ENCODE measurements at regions not wholly inside any gene's neighbourhood (a gene's known extent, or its start where the extent isn't known, plus 50 kb on each side); places are given as distances from the start of the nearest gene placed in this dataset.
"Not testable (repeated sequence)": the region's sequence is repeated elsewhere in the genome, so short reads cannot be mapped to it uniquely, and the experiment has no call there.

DNA sequence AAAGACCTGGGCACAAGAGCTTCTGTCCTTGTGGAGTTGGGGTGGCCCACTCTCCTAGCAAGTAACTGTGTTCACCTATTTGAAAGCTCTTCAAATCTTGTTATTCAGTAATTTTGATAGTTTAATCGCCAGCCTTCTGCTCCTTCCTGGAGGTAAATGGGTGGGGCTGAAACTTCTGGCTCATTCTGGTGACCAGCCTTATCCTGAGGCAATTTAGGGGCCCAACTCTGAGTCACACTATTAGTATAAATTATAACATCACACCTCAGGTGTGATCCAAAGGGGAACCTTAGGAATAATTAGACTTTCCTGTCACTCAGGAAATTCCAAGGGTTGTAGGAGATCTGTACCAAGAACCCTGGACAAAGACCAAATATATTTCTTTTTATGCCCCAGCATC lies 255.8 kb upstream of the RGPD4 start:
- intact Hi-C loops (cut with DNase I): no loop called here
- no peak for DNase-seq (ENCODE audit: low spot score)

DNA sequence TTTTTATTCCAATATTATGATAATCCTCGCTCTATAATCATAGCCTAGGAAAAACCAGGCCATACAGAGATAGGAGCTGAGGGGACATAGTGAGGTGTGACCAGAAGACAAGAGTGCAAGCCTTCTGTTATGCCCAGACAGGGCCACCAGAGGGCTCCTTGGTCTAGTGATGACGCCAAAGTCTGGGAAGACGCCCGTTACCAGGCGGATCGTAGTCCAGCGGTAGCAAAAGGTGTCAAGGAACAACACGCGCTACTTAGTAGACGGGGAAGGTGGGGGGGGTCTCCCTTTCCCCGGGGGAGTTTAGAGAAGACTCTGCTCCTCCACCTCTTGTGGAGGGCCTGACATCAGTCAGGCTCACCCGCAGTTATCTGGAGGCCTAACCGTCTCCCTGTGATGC lies 253.8 kb upstream of the RGPD4 start:
- DNase-seq (ENCODE audit: low spot score); intact Hi-C loops (cut with DNase I): not testable (repeated sequence)

DNA sequence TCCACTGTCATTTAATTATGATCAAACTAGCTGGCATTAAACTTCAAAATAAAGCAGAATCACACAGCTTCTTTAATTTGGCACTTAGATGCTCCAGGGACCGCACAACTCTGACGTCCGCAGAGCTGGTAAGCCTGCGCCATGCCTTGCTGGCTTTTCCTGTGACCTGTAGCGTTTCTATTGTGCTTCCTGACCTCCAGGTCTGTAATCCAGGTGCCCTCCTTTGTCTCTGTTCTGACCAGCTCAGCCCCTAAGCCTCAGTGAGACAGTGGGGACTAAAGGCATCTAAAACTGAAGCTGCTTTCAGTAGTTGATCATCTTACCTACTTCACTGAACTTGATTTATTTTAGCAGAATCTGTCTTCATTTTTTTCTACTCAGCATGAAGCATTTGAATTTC lies 249.7 kb upstream of the RGPD4 start:
- no peak for DNase-seq (ENCODE audit: low spot score)
- intact Hi-C loops (cut with DNase I): no loop called here

DNA sequence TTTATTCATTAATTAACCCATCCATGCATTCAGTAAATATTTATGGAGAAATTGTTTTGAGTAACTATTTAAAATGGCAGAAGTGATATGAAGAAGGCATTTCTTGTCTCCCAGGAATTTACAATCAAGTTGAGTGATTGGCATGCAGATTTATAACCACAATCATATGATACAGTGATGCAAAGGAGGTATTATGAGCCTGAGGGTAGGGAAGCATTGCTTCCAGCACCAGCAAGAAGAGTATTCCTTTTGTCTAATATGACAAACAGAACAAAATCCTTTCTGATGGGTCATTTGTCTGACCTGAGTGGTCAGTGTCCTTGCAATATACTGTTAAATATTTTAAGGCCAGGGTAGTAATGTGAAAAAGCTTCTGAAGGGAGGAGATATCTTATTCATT lies 244.2 kb upstream of the RGPD4 start:
- no peak for DNase-seq (ENCODE audit: low spot score)
- intact Hi-C loops (cut with DNase I): no loop called here

DNA sequence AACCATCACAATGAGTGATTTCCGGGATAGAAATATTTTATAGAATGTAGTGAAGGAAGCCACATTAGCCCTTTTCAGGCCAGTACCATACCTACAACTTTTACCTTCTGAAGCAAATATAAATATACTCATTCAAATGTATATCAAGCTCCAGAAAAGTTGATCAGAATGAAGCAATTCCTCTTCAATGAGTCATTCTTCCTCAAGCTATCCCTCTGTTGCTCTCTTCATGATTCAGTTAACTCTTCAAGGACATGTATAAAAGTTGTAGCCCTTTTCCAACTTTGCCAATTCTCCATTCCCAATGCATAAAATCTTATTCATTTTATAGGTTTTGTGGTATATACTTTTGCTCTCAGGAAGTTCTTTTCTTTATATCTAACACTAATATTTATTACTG lies 242.1 kb upstream of the RGPD4 start:
- intact Hi-C loops (cut with DNase I): no loop called here
- no peak for DNase-seq (ENCODE audit: low spot score)

DNA sequence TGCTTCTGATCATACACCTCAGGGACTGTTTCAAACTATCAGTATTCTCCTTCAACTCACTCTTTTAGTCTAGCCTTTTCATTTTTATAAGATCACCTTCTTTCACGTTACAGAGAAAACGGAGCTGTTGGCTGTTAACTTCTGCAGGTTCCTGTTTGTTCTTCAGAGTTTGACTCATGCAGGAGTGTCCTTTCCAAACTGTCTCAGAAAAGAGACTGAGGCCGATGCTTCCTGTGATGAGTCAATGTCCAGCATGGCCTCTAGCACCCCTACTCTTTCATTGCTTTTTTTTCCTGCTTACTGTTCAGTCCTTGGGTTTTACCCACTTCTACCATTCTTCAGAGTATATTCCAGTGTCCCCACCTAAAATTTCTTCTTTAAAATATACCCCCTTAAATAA lies 240.8 kb upstream of the RGPD4 start:
- intact Hi-C loops (cut with DNase I): no loop called here

DNA sequence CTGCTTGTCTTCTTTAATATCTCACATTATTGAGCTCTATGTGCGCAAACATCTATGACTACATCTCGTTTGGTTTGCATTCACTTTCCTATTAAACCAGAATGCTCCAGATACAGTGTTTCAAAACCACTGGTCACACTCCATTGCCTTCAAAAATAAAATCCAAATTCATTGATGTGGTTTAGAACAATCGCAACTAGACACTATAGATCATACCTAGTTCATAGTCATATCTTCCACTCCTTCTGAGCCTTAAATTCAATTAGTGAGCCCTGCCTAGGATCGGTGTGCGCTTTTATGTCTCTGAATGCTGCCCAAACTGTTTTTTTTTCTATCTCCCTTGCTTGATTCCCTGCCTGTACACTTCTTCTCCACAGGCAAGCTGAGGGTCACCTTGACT lies 238.5 kb upstream of the RGPD4 start:
- intact Hi-C loops (cut with DNase I): no loop called here
- no peak for DNase-seq (ENCODE audit: low spot score)

More for the DNA sequence above, 240.8 kb upstream of the RGPD4 start:
- no peak for DNase-seq (ENCODE audit: low spot score)

DNA sequence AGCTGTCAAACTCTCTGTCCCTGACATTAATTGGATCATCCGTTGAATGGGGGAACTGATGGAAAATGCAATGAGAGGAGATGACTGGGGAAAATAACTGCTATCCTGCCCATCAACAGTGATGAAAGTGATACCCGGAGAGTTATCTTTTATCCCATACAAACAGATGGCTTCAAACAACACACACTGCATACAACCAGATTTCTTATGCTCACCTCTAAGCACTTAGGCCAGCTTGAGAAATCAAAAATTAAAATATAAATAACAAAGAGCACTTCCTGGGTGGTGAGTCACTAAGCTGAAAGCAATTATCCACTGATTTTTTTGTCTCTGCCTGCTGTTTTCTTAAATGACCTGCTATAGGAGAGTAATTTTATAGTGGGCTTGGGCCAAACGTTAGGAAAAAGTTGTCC lies 237.6 kb upstream of the RGPD4 start:
- intact Hi-C loops (cut with DNase I): no loop called here
- no peak for DNase-seq (ENCODE audit: low spot score)

DNA sequence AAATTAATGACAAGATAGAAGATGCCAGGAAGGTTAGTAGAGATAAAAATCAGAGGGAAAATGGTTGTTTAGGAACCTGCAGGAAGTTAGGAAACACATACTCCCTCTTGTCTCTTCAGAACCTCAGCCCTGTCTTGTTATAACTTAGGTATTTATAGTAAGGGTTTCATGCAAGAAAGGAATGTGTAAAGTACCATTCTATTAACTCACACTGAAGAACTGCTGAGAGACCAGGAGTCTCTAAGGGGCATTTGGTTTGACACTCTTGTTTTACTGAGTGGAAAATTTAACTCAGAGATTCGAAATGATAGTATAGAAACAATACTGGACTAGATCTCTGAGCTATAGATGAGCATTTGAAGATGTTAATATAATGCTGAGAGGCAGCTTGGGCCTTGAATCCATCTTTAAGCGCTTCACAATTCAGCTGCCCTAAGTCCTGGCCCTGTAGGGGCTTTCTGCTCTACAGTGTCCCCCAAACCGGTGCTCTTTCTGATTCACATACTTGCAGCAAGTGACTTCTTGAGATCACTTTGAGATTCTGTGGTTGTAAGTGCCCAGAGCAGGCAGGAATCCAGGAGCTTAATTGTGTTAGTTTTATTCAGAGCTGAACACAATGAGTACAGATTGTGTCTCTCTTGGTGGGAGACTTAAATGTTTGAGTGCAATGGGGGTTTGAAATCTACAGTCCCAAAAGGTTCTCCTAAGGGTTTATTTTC lies 235.0 kb upstream of the RGPD4 start:
- intact Hi-C loops (cut with DNase I): no loop called here
- no peak for DNase-seq (ENCODE audit: low spot score)

DNA sequence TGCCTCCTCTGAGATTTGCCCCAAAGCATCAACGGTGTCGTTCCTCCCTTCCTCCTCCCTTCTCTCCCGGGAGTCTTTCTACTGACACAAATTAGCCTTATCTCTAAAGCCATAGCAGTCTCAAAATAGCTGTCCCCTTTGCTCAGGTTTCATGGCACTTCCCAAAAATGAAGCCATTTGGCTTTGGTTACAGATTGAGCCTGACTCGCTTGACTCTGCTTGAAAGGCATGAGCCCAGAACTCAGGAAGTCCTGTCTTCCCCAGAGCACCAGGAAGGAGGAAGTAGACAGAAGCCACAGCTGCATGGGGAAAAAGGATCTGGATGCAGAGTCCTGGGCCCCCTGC lies 234.4 kb upstream of the RGPD4 start:
- intact Hi-C loops (cut with DNase I): no loop called here
- DNase-seq (ENCODE audit: low spot score): no peak

DNA sequence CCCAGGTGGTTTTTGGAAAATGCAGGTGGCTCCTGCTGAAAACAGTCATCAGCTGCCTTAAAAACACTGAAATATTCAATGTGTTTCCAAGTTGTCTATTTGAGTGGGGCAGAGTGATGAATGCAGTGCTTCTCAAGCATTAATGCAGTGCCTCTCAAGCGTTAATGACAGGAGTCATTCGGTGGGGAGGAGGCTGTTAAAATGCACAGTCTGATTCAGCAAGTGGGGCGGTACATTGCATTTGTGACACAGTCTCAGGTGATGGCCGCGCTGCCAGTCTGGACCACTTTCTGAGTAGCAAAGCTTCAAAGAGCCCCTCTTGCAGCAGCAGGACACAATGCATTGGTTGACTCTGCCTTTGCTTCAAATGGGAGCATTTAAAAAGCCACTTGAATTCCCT lies 231.4 kb upstream of the RGPD4 start:
- intact Hi-C loops (cut with DNase I): no loop called here
- no peak for DNase-seq (ENCODE audit: low spot score)

DNA sequence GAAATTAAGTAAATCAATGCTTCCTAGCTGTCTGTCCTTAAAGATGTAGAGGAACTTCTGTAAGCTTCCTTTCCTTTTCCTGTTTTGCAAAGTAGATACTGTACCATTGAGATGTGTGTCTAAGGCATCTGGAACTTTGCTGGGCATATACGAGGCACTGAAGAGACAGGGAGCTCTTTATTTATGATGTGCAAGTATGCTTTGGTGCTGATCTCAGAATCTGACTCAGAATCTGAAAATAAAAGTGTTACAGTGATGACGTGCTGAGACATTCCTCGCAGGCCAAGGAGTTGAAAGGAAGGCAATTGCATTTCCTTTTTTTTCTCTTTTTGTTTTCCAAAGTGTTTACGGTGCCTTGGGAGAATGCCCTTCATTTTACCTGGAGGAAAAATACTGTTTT lies 230.9 kb upstream of the RGPD4 start:
- no peak for DNase-seq (ENCODE audit: low spot score)
- intact Hi-C loops (cut with DNase I): no loop called here

DNA sequence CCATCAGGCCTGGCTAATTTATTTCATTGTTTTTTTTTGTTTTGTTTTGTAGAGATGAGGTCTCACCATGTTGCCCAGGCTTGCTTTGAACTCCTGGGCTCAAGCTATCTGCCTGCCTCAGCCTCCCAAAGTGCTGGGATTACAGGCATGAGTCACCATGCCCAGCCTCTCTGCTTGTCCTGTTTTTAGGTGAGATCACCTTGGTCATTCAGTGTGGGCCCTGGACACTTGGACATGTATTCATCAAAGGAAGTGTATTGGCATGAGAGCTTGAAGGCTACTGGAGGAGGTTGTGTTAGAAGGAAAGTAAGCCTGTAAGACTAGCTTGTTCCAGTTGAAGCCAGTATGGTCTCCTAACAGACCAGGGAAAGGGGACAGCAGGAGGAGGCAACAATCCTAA lies 229.2 kb upstream of the RGPD4 start:
- intact Hi-C loops (cut with DNase I): no loop called here
- no peak for DNase-seq (ENCODE audit: low spot score)

DNA sequence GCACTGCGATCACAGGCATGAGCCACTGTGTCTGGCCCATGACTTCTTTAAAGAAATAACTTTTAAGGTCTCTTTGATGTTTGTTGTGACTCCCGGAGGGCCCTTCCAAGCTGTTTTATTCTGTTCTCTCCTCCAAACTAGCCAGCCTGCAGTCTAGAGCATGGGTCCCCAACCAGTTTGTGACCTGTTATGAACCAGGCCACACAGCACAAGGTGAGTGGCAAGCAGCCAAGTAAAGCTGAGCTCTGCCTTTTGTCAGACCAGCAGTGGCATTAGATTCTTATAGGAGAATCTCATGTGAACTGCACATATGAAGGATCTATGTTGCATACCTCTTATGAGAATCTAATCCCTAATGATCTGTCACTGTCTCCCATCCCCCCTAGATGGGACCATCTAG lies 223.9 kb upstream of the RGPD4 start:
- no peak for DNase-seq (ENCODE audit: low spot score)
- intact Hi-C loops (cut with DNase I): no loop called here

DNA sequence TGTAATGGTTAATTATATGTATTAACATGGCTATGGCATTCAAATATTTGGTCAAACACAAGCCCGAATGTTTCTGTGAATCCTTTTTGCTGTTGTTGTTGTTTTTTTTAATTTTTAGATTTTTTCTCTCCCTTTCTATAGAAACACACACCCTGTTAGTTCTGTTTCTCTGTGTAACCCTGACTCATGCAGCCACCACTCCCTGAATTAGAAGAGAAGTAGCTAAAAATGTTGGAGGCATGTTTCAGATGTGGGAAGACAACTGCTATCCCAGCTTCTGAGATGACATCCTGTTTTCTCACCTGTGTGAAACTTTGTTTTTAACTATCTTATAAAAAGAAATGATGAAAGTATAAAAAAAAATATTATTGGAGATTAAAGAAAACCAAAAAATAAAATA lies 219.6 kb upstream of the RGPD4 start:
- intact Hi-C loops (cut with DNase I): no loop called here
- no peak for DNase-seq (ENCODE audit: low spot score)

DNA sequence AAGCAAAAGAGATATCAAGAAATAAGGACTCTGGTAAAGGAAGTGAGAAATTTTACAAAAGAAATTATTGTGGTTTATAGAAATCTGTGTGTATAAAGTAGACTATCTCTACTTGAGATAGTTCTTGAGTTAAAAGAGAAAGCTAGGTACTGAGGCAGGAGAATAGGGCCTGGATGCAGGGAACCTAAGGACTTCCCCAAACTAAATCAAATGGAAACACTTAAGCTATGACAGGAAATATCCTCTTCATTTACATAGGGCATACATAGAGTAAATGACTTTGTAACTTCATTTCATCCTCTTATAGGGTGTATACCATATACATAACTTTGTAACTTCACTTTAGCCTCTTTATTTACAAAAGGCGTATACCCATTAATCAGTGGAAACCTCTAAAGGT lies 219.2 kb upstream of the RGPD4 start:
- intact Hi-C loops (cut with DNase I): no loop called here
- DNase-seq (ENCODE audit: low spot score): no peak

DNA sequence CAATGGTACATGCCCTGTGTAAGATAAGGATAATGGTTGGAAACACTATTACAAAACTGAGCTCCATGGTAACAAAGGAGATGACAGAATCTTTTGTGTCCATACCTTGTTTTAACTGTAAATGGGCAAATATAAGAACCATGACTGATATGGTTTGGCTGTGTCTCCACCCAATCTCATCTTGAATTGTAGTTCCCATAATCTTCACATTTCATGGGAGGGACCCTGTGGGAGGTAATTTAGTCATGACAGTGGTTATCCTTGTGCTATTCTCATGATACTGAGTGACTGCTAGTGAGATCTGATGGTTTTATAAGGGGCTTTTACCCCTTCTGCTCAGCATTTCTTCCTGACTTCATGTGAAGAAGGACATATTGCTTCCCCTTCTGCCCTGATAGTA lies 211.7 kb upstream of the RGPD4 start:
- no peak for DNase-seq (ENCODE audit: low spot score)
- intact Hi-C loops (cut with DNase I): no loop called here

DNA sequence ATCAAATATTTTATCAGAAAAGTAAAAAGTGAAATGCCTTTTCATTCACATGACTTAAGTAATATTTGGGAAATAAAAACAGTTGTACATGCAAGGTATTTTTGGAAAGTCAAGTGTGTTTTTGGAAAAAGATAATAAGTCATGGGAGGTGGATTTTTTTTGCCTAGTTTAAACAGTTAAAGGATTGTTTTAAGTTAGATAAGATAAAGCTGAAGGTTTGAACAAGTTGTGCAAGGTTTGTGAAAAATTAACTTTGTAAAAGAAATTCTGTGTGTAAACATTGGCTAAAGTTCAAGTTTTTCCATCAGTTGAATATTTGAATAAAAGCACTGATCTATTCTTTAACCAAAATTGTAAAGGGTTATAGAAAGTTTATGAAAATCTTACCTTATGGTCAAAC lies 207.9 kb upstream of the RGPD4 start:
- DNase-seq (ENCODE audit: low spot score): no peak
- intact Hi-C loops (cut with DNase I): no loop called here

DNA sequence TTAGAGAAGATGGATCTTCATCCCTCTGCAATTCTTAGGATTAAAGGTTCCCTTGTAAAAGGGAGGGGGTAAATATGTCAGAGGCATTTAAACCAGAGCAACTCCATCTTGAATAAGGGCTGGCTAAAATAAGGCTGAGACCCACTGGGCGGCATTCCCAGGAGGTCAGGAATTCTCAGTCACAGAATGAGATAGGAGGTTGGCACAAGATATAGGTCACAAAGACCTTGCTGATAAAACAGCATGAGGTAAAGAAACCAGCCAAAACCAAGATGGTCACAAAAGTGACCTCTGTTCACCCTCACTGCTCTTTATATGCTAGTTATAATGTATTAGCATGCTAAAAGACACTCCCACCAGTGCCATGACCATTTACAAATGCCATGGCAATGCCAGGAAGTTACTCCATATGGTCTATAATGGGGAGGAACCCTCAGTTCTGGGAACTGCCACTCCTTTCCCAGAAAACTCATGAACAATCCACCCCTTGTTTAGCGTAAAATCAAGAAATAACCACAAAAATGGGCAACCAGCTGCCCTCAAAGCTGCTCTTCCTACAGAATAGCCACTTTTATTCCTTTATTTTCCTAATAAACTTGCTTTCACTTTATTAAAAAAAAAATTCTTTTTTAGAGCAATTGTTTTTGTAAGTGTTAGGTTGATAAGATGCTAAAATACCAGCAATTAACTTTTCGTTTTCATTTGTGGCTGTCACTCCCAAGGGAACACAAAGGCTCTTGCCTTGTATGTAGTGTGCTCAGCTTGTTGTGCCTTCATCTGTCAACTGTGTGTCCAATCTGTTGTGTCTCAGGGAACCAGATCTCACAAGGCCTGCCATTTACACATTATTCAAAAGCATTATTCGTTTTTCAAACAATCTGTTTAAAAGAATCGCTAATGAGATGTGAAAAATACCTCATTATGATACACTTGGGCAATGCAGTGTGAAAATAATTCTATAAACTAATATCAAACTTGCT lies 205.2 kb upstream of the RGPD4 start:
- DNase-seq (ENCODE audit: low spot score): no peak
- intact Hi-C loops (cut with DNase I): no loop called here

DNA sequence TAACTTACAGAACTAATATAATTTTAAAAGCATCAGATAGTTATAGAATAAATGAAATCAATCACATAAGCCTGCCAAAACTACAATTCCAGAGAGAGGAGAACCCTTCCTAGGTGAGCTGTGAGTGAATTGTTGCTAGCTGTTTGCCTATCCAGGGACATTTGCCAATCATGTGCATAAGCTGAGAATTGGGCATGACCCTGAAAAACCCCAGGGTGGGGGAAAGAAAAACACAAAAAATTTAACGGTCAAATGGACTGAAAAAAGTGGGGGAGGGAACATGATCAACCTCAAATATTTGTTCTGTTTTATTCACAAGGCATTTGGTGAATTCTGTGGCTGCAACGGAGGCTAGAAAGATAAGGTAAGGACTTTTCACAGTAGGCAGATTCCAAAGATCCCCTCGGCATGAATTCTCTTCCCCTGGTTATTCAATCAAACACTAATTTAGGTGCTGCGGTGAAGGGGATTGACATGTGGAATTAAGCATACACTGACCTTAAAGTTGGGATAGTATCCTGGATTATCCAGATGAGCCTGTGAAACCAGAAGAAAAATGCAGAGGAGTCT lies 203.9 kb upstream of the RGPD4 start:
- no peak for DNase-seq (ENCODE audit: low spot score)
- intact Hi-C loops (cut with DNase I): no loop called here

DNA sequence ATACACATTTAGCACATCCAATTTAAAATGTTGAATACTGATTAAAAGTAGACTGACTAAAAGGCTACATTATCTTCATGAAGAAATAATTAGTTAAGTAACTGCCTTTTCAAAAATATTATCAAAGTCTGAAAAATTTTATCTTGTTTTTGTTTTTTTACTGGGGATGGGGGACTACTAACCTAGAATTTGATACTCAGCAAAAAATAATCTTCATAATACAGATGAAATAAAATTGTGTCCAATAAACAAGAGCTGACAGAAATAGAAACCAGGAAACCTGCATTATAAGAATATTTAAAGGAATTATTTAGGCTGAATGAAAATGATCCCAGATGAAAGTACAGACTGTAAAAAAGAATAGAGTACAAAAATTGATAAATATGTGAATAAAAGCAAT lies 200.7 kb upstream of the RGPD4 start:
- intact Hi-C loops (cut with DNase I): no loop called here
- DNase-seq (ENCODE audit: low spot score): no peak

Data from cardiac septum (tissue), 1 donor.